Activated naive CD4-positive, alpha-beta T cell treated with anti-CD3 and anti-CD28 coated beads, Interleukin-2, amount 10 ng/mL, durations not matched to agents 7 days and 5 days (primary cell): ENCODE measurements at regions not wholly inside any gene's neighbourhood (a gene's known extent, or its start where the extent isn't known, plus 50 kb on each side); places are given as distances from the start of the nearest gene placed in this dataset.
"Not testable (repeated sequence)": the region's sequence is repeated elsewhere in the genome, so short reads cannot be mapped to it uniquely, and the experiment has no call there.

ENCODE experiments used
- CTCF ChIA-PET: fragments of 350-600 bp; sonication (Branson Sonifier 250); formaldehyde crosslinking; loops from one replicate; lab custom pipeline; 2021; ENCODE audit warnings: antibody characterized with exemption; lab: Charles Lee
- DNase-seq: peaks from one replicate; pipeline ENCODE4 v3.0.0-alpha.2; 2020
- H3K27ac Mint-ChIP-seq: one replicate; pipeline ENCODE4 v1.8.0; 2021; ENCODE audit warnings: mild to moderate bottlenecking, moderate library complexity, mixed read lengths
- H3K27me3 Mint-ChIP-seq: one replicate; pipeline ENCODE4 v1.8.0; 2021; ENCODE audit warnings: mild to moderate bottlenecking, mixed read lengths
- H3K36me3 Mint-ChIP-seq: one replicate; pipeline ENCODE4 v1.8.0; 2021; ENCODE audit warnings: mixed read lengths
- H3K4me1 Mint-ChIP-seq: one replicate; pipeline ENCODE4 v1.8.0; 2021; ENCODE audit warnings: mixed read lengths
- H3K4me3 Mint-ChIP-seq: one replicate; pipeline ENCODE4 v1.8.0; 2021; ENCODE audit warnings: mild to moderate bottlenecking, moderate library complexity, mixed read lengths
- H3K9me3 Mint-ChIP-seq: one replicate; pipeline ENCODE4 v1.8.0; 2021; ENCODE audit warnings: mixed read lengths

GRCh38 chr2:180279581-180279980, 272.5 kb upstream of the CWC22 start:
- no peak for DNase-seq
- no peaks in the 10 kb centered on the region for H3K36me3 Mint-ChIP-seq
- no peaks in the 10 kb centered on the region for H3K4me1 Mint-ChIP-seq
- no peak overlapping the region for H3K4me3 Mint-ChIP-seq
- H3K27me3 Mint-ChIP-seq, result no peaks in the 10 kb centered on the region
- CTCF ChIA-PET, result no interaction called here
- H3K9me3 Mint-ChIP-seq, result peaks cover 4% of the 10 kb centered on the region
- H3K27ac Mint-ChIP-seq, result no peak overlapping the region

- peaks cover 6% of the 10 kb centered on the region for H3K9me3 Mint-ChIP-seq
- no peak overlapping the region for H3K27ac Mint-ChIP-seq
- DNase-seq, result no peak
- CTCF ChIA-PET, result no interaction called here
- H3K36me3 Mint-ChIP-seq, result no peaks in the 10 kb centered on the region
- no peaks in the 10 kb centered on the region for H3K4me1 Mint-ChIP-seq
- no peaks in the 10 kb centered on the region for H3K27me3 Mint-ChIP-seq
- H3K4me3 Mint-ChIP-seq, result no peak overlapping the region
Measured at GRCh38 chr2:180276733-180277132, 269.6 kb upstream of the CWC22 start.

- CTCF ChIA-PET, result no interaction called here
- H3K27me3 Mint-ChIP-seq, result no peaks in the 10 kb centered on the region
- no peak for DNase-seq
- no peak overlapping the region for H3K4me3 Mint-ChIP-seq
- no peak overlapping the region for H3K27ac Mint-ChIP-seq
- no peaks in the 10 kb centered on the region for H3K36me3 Mint-ChIP-seq
- H3K4me1 Mint-ChIP-seq, result no peaks in the 10 kb centered on the region
- H3K9me3 Mint-ChIP-seq, result peaks cover 2% of the 10 kb centered on the region
Measured at GRCh38 chr2:180268006-180268405, 260.9 kb upstream of the CWC22 start.

- Mint-ChIP-seq H3K27me3 (no peaks in the 10 kb centered on the region), H3K4me3 (no peak overlapping the region), H3K27ac (no peak overlapping the region), H3K36me3 (no peaks in the 10 kb centered on the region), H3K4me1 (no peaks in the 10 kb centered on the region), H3K9me3 (no peaks in the 10 kb centered on the region)
- CTCF ChIA-PET, result no interaction called here
- DNase-seq, result no peak
Measured at GRCh38 chr2:180261976-180262375, 254.9 kb upstream of the CWC22 start.

GRCh38 chr2:180258579-180258978, 251.5 kb upstream of the CWC22 start:
- CTCF ChIA-PET, result no interaction called here
- H3K27ac Mint-ChIP-seq, result no peak overlapping the region
- no peaks in the 10 kb centered on the region for H3K27me3 Mint-ChIP-seq
- H3K4me3 Mint-ChIP-seq, result no peak overlapping the region
- H3K9me3 Mint-ChIP-seq, result no peaks in the 10 kb centered on the region
- no peak for DNase-seq
- H3K4me1 Mint-ChIP-seq, result no peaks in the 10 kb centered on the region
- no peaks in the 10 kb centered on the region for H3K36me3 Mint-ChIP-seq

GRCh38 chr2:180258041-180258537, 251.0 kb upstream of the CWC22 start:
- no peaks in the 10 kb centered on the region for H3K27me3 Mint-ChIP-seq
- H3K27ac Mint-ChIP-seq, result no peak overlapping the region
- CTCF ChIA-PET, result no interaction called here
- H3K36me3 Mint-ChIP-seq, result no peaks in the 10 kb centered on the region
- no peak overlapping the region for H3K4me3 Mint-ChIP-seq
- H3K4me1 Mint-ChIP-seq, result no peaks in the 10 kb centered on the region
- no peaks in the 10 kb centered on the region for H3K9me3 Mint-ChIP-seq
- DNase-seq, result no peak

- no peaks in the 10 kb centered on the region for H3K4me1 Mint-ChIP-seq
- CTCF ChIA-PET, result no interaction called here
- H3K4me3 Mint-ChIP-seq, result no peak overlapping the region
- no peaks in the 10 kb centered on the region for H3K27me3 Mint-ChIP-seq
- no peak overlapping the region for H3K27ac Mint-ChIP-seq
- H3K36me3 Mint-ChIP-seq, result no peaks in the 10 kb centered on the region
- no peaks in the 10 kb centered on the region for H3K9me3 Mint-ChIP-seq
- no peak for DNase-seq
Measured at GRCh38 chr2:180257247-180257646, 250.2 kb upstream of the CWC22 start.

GRCh38 chr2:180255981-180256380, 248.9 kb upstream of the CWC22 start:
- CTCF ChIA-PET, result no interaction called here
- Mint-ChIP-seq H3K27ac (no peak overlapping the region), H3K36me3 (no peaks in the 10 kb centered on the region), H3K27me3 (no peaks in the 10 kb centered on the region), H3K9me3 (no peaks in the 10 kb centered on the region), H3K4me3 (no peak overlapping the region), H3K4me1 (no peaks in the 10 kb centered on the region)
- no peak for DNase-seq

GRCh38 chr2:180254872-180255271, 247.8 kb upstream of the CWC22 start:
- Mint-ChIP-seq H3K9me3 (no peaks in the 10 kb centered on the region), H3K4me3 (no peak overlapping the region), H3K36me3 (no peaks in the 10 kb centered on the region), H3K27ac (no peak overlapping the region), H3K27me3 (no peaks in the 10 kb centered on the region), H3K4me1 (no peaks in the 10 kb centered on the region)
- no peak for DNase-seq
- CTCF ChIA-PET, result no interaction called here

GRCh38 chr2:180247658-180248057, 240.6 kb upstream of the CWC22 start:
- Mint-ChIP-seq H3K27ac (no peak overlapping the region), H3K4me3 (no peak overlapping the region), H3K9me3 (no peaks in the 10 kb centered on the region), H3K36me3 (no peaks in the 10 kb centered on the region), H3K27me3 (no peaks in the 10 kb centered on the region), H3K4me1 (no peaks in the 10 kb centered on the region)
- CTCF ChIA-PET, result no interaction called here
- no peak for DNase-seq

- Mint-ChIP-seq H3K4me3 (no peak overlapping the region), H3K36me3 (no peaks in the 10 kb centered on the region), H3K27me3 (no peaks in the 10 kb centered on the region), H3K4me1 (no peaks in the 10 kb centered on the region), H3K9me3 (no peaks in the 10 kb centered on the region), H3K27ac (no peak overlapping the region)
- DNase-seq, result no peak
- CTCF ChIA-PET, result no interaction called here
Measured at GRCh38 chr2:180246268-180246667, 239.2 kb upstream of the CWC22 start.

- Mint-ChIP-seq H3K36me3 (no peaks in the 10 kb centered on the region), H3K4me3 (no peak overlapping the region), H3K4me1 (no peaks in the 10 kb centered on the region), H3K27me3 (no peaks in the 10 kb centered on the region), H3K27ac (no peak overlapping the region), H3K9me3 (no peaks in the 10 kb centered on the region)
- CTCF ChIA-PET, result no interaction called here
- DNase-seq, result no peak
Measured at GRCh38 chr2:180240774-180241173, 233.7 kb upstream of the CWC22 start.

- CTCF ChIA-PET, result no interaction called here
- Mint-ChIP-seq H3K9me3 (no peaks in the 10 kb centered on the region), H3K4me3 (no peak overlapping the region), H3K27ac (no peak overlapping the region), H3K36me3 (no peaks in the 10 kb centered on the region), H3K27me3 (no peaks in the 10 kb centered on the region), H3K4me1 (no peaks in the 10 kb centered on the region)
- DNase-seq, result no peak
Measured at GRCh38 chr2:180238729-180239128, 231.6 kb upstream of the CWC22 start.

GRCh38 chr2:180236061-180236460, 229.0 kb upstream of the CWC22 start:
- H3K9me3 Mint-ChIP-seq, CTCF ChIA-PET, H3K4me1 Mint-ChIP-seq, DNase-seq, H3K27ac Mint-ChIP-seq, H3K4me3 Mint-ChIP-seq, H3K27me3 Mint-ChIP-seq, H3K36me3 Mint-ChIP-seq: not testable (repeated sequence)

GRCh38 chr2:180235506-180235905, 228.4 kb upstream of the CWC22 start:
- H3K27ac Mint-ChIP-seq, H3K27me3 Mint-ChIP-seq, H3K36me3 Mint-ChIP-seq, H3K4me3 Mint-ChIP-seq, CTCF ChIA-PET, H3K9me3 Mint-ChIP-seq, H3K4me1 Mint-ChIP-seq, DNase-seq: not testable (repeated sequence)

GRCh38 chr2:180234991-180235390, 227.9 kb upstream of the CWC22 start:
- H3K27ac Mint-ChIP-seq, H3K27me3 Mint-ChIP-seq, H3K4me1 Mint-ChIP-seq, H3K9me3 Mint-ChIP-seq, CTCF ChIA-PET, H3K36me3 Mint-ChIP-seq, DNase-seq, H3K4me3 Mint-ChIP-seq: not testable (repeated sequence)
